Cardiac fibroblast (primary cell): ENCODE measurements at regions not wholly inside any gene's neighbourhood (a gene's known extent, or its start where the extent isn't known, plus 50 kb on each side); places are given as distances from the start of the nearest gene placed in this dataset.

Source experiments
- DNase-seq, 2 donors: peaks; one replicate each; pipeline versions ENCODE4 v3.0.0 to v3.0.0-alpha.2; 2010; ENCODE audit warnings: low read depth in 2 of 2
- H3K4me3 ChIP-seq, 2 donors: replicated peaks in 1 of 2; 1 replicate in 1 of 2; 2 replicates in 1 of 2; pipeline ENCODE4 v1.5.1; 2011; ENCODE audit warnings: low read depth in 2 of 2, low read length in 2 of 2, mild to moderate bottlenecking in 2 of 2, moderate library complexity in 1 of 2
- CTCF ChIP-seq: IDR thresholded peaks from one replicate; pipeline ENCODE4 v1.5.1; 2011; ENCODE audit warnings: low read depth, mild to moderate bottlenecking, low read length, inconsistent platforms

DNA sequence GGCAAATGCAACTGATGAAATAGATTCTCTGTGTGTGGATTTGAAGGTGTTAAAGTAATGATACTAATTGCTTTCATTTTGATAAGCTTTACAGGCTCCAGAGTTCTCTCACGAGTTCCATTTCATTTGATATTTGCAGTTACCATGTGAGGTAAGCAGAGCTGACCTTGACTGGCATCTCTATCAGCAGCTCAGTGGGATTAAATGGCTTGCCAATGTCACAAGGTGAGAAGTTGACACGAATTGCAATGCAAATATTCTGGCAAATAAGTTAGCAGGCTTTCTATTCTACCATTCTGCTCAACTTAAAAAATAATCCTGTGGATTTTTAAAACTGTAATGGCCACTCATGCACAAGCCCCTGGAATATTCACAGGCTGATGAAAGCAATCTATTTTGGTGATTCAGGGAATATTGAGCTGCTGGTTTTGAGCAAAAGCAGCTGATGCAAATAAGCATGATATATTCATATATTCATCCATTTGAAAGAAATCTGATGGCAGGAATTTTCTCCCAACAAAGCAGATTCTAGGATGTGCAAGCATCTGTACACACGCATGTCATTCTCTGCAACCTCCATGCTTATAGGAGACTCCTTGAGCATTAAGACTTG is 64.5 kb upstream of the ANKRD1 start:
- TF ChIP-seq CTCF: no peak
- DNase-seq: no peak
- H3K4me3 ChIP-seq: no peak overlapping the region

GRCh38 chr10:90986136-90986760 is 65.4 kb upstream of the ANKRD1 start:
- no peak overlapping the region for H3K4me3 ChIP-seq
- no peak for TF ChIP-seq CTCF
- DNase-seq: no peak

GRCh38 chr10:90986870-90987269 is 66.0 kb upstream of the ANKRD1 start:
- no peak for DNase-seq
- no peak for TF ChIP-seq CTCF
- H3K4me3 ChIP-seq: no peak overlapping the region

GRCh38 chr10:90987383-90987782 is 66.5 kb upstream of the ANKRD1 start:
- no peak for DNase-seq
- TF ChIP-seq CTCF: no peak
- no peak overlapping the region for H3K4me3 ChIP-seq

DNA sequence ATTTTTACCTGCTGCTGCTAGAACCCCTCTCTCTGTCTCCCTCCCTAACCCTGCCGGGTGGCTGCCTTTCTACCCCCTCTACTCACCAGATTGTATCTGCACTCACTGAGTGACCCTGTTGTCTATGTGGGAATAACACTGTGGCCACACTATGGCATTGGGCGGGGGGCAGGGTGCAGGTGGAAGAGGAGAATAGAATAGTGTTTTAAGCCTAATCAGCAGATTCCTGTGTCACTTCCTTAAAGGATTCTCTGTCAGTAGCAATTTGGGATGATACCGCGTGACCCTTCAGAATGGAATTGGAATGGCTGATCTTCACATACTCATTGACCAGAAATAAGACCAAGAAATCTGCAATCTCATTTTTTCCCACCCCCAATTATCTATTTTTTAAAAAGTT is 67.1 kb upstream of the ANKRD1 start:
- no peak overlapping the region for H3K4me3 ChIP-seq
- DNase-seq: no peak
- no peak for TF ChIP-seq CTCF

- H3K4me3 ChIP-seq: no peak overlapping the region
- no peak for DNase-seq
- no peak for TF ChIP-seq CTCF
These were observed 67.9 kb upstream of the ANKRD1 start for GRCh38 chr10:90988802-90989201.

GRCh38 chr10:90989378-90989777 is 68.5 kb upstream of the ANKRD1 start:
- no peak for DNase-seq
- H3K4me3 ChIP-seq: no peak overlapping the region
- no peak for TF ChIP-seq CTCF
